ENCODE measurements at regions not wholly inside any gene's neighbourhood (a gene's known extent, or its start where the extent isn't known, plus 50 kb on each side); places are given as distances from the start of the nearest gene placed in this dataset.

DNA sequence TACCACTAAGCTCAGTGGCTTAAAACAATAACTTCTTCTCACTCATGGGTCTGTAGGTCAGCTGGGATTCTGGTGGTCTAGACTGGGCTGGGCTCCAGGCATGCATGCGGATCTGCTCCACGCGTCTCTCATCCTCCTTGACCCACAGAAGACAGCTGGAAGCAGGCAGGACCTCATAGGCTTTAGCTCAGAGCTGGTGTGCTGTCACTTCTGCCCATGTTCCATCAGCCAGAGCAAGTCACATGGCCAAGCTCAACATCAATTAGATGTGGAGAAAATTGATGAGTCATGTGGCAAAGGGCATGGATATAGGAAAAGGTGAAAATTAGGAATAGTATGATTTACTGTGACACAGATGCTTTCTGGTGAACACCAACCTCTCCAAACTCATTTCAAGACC lies 57.4 kb upstream of the PSMF1 start:
- no peak for DNase-seq (ENCODE audit: low read depth in 4 of 4, low spot score in 3 of 4)

DNA sequence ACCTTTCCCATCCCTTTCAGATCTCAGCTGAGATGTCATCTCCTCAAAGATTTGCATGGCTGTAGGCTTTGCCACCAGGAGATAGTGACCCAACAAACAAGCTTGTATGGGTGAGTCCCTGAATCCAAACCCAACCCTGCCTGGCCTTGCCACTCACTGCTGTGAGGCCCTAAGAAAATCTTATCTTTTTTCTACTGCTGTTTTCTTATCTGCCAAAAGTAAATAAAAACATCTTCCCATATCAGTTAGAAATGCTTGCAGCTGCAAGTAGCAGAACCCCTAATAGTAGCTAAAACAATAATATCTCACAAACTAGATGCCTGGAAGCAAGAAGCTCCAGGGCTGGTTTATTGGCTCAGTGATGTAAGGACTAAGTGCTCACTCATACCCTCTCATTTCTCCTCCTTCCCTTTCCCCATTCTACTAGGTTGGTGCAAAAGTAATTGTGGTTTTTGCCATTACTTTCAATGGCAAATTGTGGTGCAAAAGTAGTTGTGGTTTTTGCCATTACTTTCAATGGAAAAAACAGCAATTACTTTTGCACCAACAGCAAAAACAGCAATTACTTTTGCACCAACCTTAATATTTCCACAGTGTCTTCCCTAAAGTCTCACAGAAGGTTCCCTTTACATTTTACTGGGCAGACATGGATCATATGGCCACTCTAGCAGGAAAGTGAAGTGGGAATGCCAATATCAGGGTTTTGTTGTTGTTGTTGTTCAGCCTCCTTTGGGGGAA lies 56.7 kb upstream of the PSMF1 start:
- no peak for DNase-seq (ENCODE audit: low read depth in 4 of 4, low spot score in 3 of 4)

DNA sequence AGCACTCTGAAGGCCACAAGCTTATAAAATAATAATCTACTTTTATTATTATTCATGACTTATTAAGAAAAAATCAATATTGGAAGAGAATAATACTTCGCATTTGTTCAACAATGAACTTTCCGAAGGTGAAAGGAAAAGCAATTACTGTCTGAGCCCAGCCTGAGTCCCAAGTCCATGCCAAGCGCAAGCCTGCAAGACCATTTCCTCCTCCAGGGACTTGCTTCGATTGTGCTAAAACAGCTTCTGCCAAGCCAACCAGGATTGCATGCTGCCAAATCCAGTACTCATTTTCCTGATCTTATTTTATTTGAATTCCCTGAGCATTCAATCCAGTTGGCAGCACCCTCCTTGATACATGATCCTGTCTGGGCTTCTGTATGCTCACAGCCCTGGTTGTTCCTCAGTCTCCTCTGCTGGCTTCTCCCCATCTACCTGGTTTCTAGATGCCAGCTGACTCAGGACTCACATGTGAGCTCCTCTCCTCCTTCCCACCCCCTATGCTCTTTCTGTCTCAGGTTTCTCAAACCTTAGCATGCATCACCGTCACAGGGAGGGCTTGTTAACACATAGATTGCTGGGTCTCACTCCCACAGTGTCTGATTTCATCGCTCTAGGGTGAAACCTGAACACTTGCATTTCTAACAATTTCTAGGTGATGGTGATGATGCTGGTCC lies 55.9 kb upstream of the PSMF1 start:
- peak in 1 of 4 donors; percentile 1 for DNase-seq (ENCODE audit: low read depth in 4 of 4, low spot score in 3 of 4)

Measured in right renal pelvis (tissue), 4 donors.